HL-60 (cell line): ENCODE measurements at regions not wholly inside any gene's neighbourhood (a gene's known extent, or its start where the extent isn't known, plus 50 kb on each side); places are given as distances from the start of the nearest gene placed in this dataset.

Experiments used
- GABPA ChIP-seq: IDR thresholded peaks from 2 replicates; pipeline ENCODE4 v1.6.1; 2012; ENCODE audit warnings: low read depth
- POLR2AphosphoS5 ChIP-seq: IDR thresholded peaks from 2 replicates; pipeline ENCODE4 v1.6.1; 2012; ENCODE audit warnings: low read depth
- REST ChIP-seq: IDR thresholded peaks from 2 replicates; pipeline ENCODE4 v1.6.1; 2012; ENCODE audit warnings: low read depth; ENCODE audit not compliant: insufficient replicate concordance
- SPI1 ChIP-seq: IDR thresholded peaks from 2 replicates; pipeline ENCODE4 v1.6.1; 2012; ENCODE audit warnings: low read depth, mild to moderate bottlenecking, borderline replicate concordance
- TF ChIP-seq, protein P1 (sequence below): IDR thresholded peaks from one replicate; pipeline ENCODE4 v1.5.1; 2011; ENCODE audit warnings: low read length, control low read depth, inconsistent platforms; ENCODE audit not compliant: insufficient read depth

GRCh38 chr3:144197582-144197981, 226.0 kb downstream of the DIPK2A start:
- no peak for TF ChIP-seq POLR2AphosphoS5
- TF ChIP-seq, protein P1, sequence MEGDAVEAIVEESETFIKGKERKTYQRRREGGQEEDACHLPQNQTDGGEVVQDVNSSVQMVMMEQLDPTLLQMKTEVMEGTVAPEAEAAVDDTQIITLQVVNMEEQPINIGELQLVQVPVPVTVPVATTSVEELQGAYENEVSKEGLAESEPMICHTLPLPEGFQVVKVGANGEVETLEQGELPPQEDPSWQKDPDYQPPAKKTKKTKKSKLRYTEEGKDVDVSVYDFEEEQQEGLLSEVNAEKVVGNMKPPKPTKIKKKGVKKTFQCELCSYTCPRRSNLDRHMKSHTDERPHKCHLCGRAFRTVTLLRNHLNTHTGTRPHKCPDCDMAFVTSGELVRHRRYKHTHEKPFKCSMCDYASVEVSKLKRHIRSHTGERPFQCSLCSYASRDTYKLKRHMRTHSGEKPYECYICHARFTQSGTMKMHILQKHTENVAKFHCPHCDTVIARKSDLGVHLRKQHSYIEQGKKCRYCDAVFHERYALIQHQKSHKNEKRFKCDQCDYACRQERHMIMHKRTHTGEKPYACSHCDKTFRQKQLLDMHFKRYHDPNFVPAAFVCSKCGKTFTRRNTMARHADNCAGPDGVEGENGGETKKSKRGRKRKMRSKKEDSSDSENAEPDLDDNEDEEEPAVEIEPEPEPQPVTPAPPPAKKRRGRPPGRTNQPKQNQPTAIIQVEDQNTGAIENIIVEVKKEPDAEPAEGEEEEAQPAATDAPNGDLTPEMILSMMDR, result no peak
- TF ChIP-seq GABPA, result no peak
- TF ChIP-seq SPI1, result no peak
- no peak for TF ChIP-seq REST
